GM21723 (cell line): ENCODE measurements at regions not wholly inside any gene's neighbourhood (a gene's known extent, or its start where the extent isn't known, plus 50 kb on each side); places are given as distances from the start of the nearest gene placed in this dataset.

Experiments
- ATAC-seq: cut with Tn5 transposase; IDR thresholded peaks from one replicate; pipeline ENCODE4 v1.9.1; 2021; ENCODE audit warnings: mild to moderate bottlenecking, moderate library complexity; ENCODE audit not compliant: unreplicated experiment

- ATAC-seq, result no peak
Observed at GRCh38 chr20:17819395-17820093, 119.8 kb downstream of the BANF2 start.

DNA sequence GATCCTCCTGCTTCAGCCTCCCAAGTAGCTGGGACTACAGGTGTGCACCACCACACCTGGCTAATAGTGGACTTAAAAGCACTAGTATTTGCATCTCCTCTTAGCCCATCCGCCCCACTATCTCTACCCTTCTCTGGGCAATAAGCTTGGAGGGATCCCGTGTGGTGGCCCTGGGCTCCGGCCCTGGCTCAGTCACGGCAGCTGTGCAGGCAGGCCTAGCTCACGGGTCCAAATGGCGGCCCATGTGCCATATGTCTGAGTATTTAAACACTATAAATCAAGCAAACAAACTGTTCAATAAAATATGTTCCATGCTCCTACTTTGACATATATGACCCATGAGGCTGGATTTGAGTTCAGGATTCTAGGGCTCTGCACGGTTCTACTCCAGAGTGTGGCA lies 118.4 kb downstream of the BANF2 start:
- ATAC-seq, result no peak

GRCh38 chr20:17816804-17817587 lies 117.2 kb downstream of the BANF2 start:
- ATAC-seq, result no peak

DNA sequence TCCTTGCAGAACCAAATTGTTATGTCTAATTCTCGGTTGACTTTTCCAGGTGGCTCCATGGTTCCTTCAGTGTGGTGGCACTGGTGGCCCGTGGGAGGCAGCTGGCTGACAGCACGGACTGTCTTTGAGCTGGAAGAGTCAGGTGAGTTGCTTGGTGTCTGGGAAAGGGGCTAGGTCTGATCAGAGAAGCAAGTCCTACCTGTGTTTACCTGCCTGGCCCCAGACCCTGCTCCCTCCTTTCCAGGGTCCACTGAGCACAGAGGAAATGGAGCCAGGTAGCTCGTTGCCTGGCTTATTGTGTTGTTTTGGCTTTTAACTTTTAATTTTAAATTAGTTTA lies 111.8 kb downstream of the BANF2 start:
- no peak for ATAC-seq

- no peak for ATAC-seq
Observed at GRCh38 chr20:17810847-17811627, 111.3 kb downstream of the BANF2 start.

DNA sequence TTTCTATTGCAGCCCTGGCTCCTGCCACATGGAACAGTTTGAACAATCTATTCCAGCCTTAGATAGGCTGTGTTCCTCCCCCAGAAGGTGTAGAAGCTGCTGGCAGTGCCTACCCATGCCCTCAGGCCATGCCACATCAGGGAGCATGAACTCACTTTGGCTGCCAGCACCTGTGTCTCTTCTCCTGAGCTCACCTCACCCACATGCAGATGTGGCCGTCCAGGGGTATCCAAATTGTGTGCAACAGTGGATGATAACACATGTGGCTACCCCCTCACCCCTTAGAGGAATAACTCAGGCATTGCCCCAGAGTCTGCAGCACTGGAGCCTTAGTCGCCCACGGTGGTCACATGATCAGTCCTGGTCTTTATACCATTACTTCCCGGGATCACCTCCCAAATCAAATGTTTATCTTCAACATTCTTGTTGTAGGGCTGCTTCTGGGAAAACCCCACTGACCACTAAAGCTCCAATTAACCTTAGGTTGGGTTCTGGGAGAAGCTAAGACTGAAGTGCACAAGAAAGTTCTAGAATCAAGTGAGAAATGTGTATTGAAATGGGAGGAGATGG lies 110.4 kb downstream of the BANF2 start:
- ATAC-seq, result no peak

- ATAC-seq, result no peak
Observed at GRCh38 chr20:17809362-17810061, 109.7 kb downstream of the BANF2 start.

- ATAC-seq, result no peak
Observed at GRCh38 chr20:17808782-17809181, 109.0 kb downstream of the BANF2 start.

DNA sequence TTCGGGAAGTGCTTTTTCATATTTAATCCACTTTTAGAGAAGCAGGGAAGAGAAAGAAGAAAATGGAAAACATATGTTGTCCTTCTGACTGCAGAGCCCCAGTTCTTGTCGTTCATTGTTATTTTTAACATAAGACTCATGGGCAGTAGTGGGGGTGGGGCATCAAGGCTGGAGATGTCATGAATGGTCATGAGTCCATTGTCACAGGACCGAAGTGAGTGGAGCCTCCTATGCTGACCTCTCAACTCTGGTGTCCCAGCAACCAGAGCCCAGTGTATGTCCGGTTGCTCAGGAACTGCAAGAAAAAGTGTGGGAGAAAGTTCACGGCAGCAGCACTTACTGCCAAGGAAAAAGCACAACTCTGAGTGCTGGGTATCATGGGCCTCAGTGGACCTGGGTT lies 108.6 kb downstream of the BANF2 start:
- no peak for ATAC-seq

DNA sequence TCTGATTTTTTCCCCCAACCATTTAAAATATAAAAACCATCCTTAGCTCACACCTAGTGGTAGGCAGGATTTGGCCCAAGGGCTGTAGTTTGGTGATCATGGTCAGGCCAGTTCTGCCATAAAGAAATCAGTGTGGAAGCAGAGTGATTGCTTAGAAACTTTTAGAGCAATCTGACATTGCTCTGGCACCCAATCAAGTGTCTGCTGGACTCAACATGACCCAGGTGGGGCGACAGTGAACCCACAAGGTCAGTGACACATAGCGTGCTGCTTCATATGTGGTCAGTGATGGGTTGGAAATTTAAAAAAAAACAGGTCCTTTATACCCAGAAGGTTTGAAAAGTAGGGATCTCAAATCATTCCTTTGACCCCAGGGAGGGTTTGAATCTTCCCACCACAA lies 107.9 kb downstream of the BANF2 start:
- ATAC-seq, result no peak

DNA sequence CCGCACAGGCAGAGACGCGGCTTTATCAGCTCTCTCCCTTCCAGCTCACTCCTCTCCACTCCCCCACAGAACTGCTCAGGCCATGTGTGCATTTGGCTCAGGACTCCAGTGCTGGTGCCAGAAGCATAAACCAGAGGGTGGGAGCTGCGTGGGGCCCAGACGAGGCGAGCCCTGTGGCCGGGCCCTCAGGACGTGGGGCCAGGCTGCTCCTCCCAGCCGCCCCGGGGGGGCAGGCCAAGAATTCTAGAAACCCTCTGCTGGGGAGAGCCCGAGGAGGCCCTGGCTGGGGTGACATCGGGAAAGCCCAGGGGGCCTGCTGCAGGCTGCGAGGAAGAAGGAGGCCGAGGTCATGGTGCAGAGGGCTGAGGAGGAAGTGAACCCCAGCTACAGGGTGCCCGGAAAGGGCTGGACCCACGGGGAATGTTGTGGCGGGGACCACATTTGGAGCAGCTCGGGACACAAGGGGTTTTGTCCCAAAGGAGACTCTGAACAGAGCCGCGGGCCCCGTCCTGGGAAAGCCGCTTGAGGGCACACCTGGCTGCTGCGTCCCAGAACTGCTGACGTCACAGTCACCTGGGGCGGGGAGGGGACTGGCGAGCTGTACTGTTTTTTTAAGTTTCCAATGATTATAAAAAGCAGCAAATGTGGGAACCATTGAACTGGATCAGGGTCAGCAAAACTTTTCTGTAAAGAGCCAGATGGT lies 107.1 kb downstream of the BANF2 start:
- no peak for ATAC-seq

DNA sequence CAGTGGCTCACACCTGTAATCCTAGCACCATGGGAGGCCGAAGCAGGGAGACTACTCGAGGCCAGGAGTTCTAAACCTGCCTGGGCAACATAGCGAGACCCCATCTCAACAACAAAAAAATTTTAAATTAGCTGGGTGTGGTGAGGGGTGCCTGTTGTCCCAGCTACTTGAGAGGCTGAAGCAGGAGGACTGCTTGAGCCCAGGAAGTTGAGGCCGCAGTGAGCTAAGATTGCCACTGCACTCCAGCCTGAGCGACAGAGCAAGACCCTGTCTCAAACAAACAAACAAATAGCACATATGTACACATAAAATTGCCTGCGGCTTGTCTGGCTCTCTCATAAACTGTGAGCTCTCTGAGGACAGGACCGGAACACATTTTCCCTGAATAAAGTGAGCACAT lies 106.3 kb downstream of the BANF2 start:
- ATAC-seq, result no peak

GRCh38 chr20:17803765-17804164 lies 104.0 kb downstream of the BANF2 start:
- no peak for ATAC-seq

DNA sequence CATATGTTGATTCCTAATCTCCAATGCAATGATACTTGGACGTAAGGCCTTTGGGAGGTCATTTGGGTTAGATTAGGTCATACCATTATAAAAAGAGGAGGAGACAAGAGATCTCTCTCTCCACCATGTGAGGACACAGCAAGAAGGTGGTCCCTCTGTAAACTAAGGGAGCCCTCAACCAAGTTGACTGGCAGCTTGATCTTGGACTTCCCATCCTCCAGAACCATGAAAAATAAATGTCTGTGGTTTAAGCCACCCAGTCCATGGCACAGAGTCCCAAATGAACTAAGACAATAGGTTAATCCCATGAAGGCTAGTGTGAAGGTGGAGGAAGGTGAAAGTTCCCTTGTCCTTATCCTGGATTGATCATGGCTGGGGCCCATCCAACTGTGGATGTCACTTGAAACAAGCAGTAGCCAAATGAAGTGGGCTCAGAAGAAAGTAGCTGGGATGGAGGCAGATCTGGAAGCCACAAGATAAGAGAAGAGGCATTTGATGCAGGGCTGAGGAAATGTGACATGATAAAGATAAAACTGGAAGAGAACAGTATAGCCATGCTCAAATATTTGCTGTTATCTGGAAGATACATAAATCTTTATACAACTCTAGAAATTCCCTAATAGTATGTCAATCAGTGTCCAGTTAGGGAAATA lies 99.9 kb downstream of the BANF2 start:
- ATAC-seq, result no peak

DNA sequence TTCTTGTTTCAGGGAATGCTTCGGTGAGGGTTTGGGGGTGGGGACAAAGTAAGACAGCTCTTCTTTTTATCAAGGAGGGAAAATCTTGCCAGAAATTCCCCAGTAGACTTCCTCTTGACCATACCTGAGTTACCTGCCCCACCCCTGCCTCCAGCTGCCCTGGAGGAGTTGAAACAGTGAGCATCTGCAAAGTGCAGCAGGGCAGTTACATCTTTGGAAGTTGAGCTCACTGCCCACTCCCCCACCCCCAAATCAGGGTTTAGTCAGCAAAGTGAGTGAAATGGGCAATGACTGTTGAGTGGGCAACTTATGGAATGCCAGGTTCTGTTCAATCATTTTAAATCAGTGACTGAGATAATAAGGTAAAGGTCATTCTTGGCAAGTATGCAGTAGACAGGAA lies 98.8 kb downstream of the BANF2 start:
- no peak for ATAC-seq

DNA sequence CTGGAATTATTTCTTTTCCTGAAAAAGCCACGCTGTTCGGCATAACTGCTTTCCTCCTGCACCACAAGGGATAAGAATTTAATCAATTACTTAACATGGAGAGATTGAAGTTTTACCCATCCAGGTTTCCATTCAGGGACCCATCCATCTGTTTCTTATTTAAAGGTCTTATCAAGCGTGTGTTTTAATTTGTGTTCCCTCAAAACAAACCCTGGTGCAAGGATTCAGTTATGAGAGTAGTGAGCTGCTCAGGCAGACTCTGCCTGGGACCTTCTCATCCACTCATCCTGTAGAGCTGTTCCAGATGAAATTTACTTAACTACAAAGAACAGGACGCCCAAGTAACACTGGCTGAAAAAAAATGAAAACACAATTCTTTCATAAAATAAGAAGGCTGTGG lies 97.8 kb downstream of the BANF2 start:
- ATAC-seq, result no peak

GRCh38 chr20:17797161-17797560 lies 97.4 kb downstream of the BANF2 start:
- ATAC-seq, result no peak

GRCh38 chr20:17796091-17796563 lies 96.4 kb downstream of the BANF2 start:
- ATAC-seq, result no peak

GRCh38 chr20:17795501-17796071 lies 95.8 kb downstream of the BANF2 start:
- no peak for ATAC-seq
